NOMO-1 treated with DMSO at 0.1 percent for 48 hours (cell line): ENCODE measurements at regions not wholly inside any gene's neighbourhood (a gene's known extent, or its start where the extent isn't known, plus 50 kb on each side); places are given as distances from the start of the nearest gene placed in this dataset.
"Not testable (repeated sequence)": the region's sequence is repeated elsewhere in the genome, so short reads cannot be mapped to it uniquely, and the experiment has no call there.

Source experiments
- DNase-seq: peaks from one replicate; lab custom pipeline; 2025; ENCODE audit not compliant: unreplicated experiment; lab: John Stamatoyannopoulos, UW

DNA sequence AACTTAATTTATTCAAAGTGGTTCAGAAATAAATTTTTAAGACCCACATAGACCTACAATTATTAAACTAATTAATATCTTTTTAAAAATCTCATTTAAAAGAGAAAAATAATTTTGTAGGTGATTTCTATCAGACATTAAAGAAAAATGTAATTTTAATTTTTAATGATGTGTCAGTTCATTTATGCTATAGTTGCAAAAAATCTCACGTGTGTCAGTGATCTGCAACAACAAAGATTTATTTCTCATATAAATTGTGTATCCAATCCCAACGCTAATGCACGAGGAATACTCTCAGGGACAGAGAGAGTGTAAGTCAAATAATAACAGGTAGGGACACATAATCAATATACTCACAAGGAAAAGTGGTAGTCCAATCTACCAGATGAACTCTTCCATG, 456.6 kb upstream of the CCDC54 start:
- DNase-seq = no peak

GRCh38 chr3:106929081-106929480, 448.2 kb upstream of the CCDC54 start:
- DNase-seq = no peak

DNA sequence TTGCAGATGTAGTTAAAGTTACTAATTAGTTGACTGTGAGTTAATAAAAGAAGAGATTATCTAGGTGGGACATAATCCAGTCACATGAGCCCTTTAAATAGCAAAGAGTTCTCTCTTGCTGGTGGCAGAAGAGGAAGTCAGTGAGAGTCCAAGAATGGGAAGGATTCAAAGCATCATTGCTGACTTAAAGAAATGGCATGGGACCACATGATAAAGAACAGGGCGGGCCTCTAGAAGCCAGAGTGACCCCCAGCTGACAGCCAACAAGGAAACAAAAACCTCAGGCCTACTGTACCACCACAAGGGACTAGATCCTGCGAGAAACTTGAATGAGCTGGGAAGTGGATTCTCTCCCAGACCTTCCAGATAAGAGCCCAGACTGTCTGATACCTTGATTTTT, 447.2 kb upstream of the CCDC54 start:
- DNase-seq = no peak

GRCh38 chr3:106931904-106932303, 445.3 kb upstream of the CCDC54 start:
- no peak for DNase-seq

- no peak for DNase-seq
Observed at GRCh38 chr3:106936337-106936736, 440.9 kb upstream of the CCDC54 start.

DNA sequence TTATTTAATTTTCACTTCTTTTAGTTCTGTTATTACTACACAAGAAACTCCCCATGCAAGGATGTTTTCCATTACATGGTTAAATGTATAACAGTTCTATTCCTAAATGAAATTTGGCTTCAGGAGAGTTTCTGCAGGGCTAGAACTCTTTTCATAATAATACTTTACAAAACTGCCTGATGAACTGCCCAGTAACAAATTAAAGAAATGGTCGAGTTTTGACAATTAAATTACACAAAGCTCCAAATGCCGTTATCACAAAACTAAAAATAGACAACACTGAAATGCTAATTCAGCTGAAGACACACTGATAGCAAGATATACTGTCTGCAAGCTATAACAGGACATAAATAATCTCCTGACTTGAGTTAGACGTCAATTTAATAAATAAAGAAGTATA, 435.2 kb upstream of the CCDC54 start:
- DNase-seq = no peak

DNA sequence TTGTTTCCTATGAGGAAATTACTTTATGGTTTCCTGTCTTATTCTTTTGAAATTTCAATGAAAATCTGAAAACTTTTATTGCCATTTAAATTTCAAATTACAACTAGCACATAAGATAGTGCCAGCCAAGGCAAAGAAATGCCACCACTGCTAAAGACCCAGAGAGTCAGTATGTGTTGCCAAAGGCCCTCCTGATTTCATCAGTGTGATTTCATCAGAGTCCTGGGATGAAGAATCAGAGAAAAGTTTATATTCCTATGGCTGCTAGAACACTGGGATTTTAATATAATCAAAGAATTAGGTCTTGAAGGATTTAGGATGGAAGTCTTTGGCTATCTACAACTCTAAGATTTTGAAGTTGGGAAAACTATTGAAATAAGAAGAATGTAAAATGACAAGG, 434.2 kb upstream of the CCDC54 start:
- DNase-seq = no peak

DNA sequence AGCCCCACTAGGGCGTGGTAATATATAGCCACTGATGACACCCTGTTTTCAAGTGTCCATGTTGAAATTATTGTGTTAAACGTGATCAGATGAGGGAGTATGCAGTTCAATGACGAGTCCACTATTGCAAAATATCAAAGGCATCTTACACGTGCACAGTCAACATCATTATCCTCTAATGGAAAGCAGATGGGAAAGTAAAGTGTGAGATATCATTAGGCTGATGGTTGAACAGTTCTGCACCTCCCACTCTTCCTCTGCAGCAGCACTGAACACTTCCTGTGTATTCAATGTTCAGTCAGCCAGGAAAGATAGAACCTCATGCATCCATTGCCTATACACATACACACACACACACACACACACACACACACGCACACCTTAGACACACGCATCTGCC, 431.8 kb upstream of the CCDC54 start:
- DNase-seq = no peak

- no peak for DNase-seq
Observed at GRCh38 chr3:106946866-106947265, 430.4 kb upstream of the CCDC54 start.

DNA sequence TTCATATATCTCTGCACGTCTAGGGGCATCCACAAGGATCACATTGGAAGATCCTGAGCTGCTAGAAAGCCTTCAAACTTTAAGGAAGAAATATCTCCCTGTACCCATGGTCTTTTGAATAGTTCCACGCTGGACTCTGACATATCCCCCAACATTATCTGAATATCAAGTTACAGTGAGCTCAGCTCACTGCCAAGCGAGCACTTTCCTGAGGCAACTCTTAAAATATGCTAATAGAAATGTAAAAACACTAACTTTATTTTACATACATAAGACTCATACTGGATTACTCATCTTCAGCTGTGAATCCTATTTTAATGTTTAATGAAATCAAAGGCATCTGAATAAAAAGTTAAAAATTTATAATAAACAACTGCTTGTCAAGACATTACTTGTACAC, 420.2 kb upstream of the CCDC54 start:
- DNase-seq = no peak

DNA sequence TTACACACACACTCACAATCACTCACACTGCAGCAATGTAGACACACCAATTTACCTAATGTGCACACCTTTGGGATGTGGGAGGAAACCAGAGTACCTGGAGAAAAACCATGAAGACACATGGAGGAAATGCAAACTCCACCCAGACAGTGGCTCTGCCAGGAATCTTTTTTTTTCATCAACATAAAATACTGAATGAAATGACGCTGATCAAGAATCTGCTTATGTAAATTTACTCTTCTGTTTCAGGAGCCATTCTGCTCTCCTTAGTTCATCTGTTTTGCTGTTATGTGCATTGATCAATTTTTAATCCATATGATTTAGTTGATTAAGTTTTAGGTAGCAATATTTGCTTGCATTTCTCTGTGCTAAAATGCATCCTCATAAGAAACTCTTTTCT, 414.2 kb upstream of the CCDC54 start:
- no peak for DNase-seq

- no peak for DNase-seq
Observed at GRCh38 chr3:106963442-106963841, 413.8 kb upstream of the CCDC54 start.

GRCh38 chr3:106965307-106965706, 411.9 kb upstream of the CCDC54 start:
- DNase-seq = no peak

- DNase-seq = no peak
Observed at GRCh38 chr3:106969596-106969995, 407.6 kb upstream of the CCDC54 start.

GRCh38 chr3:106981392-106981791, 395.8 kb upstream of the CCDC54 start:
- DNase-seq = no peak

DNA sequence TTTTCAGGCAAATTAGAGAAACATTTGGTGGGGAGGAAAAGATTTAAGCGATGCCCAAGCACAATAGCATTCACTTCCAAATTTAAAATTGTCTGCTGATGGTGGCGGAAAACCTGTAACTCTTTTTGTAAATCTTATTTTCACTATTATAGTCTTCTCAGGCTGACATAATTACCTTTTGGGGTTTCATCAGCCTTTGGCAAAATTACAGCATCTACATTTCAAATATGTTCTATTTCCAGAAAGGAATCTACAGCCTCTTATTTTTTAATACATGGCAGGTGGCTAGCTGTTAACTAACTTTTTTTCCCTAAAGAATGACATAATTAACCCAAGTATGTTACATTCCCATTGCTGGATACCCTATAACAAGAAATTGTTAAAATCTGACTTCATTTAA, 391.5 kb upstream of the CCDC54 start:
- no peak for DNase-seq

- not testable (repeated sequence) for DNase-seq
Observed at GRCh38 chr3:106998841-106999682, 378.2 kb upstream of the CCDC54 start.

- no peak for DNase-seq
Observed at GRCh38 chr3:107001635-107002034, 375.6 kb upstream of the CCDC54 start.

DNA sequence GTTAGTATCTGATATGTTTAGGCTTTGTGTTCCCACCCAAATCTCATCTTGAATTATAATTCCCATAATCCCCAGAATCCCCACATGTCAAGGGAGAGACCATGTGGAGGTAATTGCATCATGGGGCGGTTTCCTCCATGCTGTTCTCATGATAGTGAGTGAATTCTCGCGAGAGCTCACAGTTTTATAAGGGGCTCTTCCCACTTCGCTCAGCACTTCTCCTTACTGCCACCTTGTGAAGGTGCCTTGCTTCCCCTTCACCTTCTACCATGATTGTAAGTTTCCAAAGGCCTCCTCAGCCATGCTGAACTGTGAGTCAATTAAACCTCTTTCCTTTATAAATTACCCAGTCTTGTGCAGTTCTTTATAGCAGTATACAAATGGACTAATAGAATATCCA, 371.9 kb upstream of the CCDC54 start:
- not testable (repeated sequence) for DNase-seq

DNA sequence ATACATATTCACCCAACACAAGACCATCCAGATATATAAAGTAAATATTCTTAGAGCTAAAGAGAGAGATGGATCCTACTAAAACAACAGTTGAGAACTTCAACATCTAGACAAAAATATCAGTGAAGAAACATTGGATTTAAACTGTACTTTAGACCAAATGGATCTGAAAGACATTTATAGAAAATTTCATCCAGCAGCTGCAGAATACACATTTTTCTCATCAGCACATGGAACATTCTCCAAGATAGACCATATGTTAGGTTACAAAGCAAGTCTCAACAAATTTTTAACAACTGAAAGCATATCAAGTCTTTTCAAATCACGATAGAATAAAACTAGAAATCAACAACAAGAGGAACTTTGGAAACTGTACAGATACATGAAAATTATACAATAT, 369.0 kb upstream of the CCDC54 start:
- no peak for DNase-seq

DNA sequence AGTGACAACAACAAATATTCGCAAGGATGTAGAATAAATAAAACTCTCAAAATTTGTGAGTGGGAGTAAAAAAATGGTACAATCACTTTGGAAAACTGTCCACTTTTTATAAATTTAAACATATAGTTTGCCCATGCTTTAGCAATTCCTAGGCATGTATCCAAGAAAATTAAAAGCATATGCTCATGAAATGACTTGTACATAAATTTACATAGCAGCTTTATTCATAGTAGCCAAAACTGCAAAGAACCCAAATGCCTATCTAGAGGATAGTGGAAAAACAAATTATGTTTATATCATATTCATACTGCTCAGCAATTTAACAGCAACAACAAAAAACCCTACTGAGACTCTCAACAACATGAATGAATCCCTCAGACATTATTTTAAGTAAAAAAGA, 363.6 kb upstream of the CCDC54 start:
- DNase-seq = no peak

DNA sequence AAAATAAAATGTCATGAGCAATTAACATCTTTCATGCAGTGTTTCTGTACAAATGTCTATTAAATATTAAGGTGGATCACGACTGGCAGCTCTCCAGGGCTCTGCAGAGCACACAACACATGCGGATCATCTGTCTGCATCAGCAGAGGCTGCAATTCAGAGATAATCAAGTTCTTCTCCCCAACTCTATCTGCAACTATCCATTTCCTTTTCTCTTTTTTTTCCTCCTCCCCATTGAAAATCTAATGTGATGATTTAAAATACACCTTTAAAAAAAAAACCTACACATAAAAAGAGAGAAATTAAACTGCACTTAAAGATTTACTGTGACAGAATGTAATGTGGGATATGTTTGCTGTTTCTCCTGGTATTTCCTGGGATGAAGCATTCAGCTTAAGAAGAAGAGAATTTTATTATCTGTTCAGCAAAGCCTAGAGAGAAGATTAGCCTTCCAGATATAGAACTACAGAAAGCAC, 352.6 kb upstream of the CCDC54 start:
- no peak for DNase-seq

GRCh38 chr3:107025961-107026360, 351.3 kb upstream of the CCDC54 start:
- no peak for DNase-seq
